HEK293 (cell line): ENCODE measurements at regions not wholly inside any gene's neighbourhood (a gene's known extent, or its start where the extent isn't known, plus 50 kb on each side); places are given as distances from the start of the nearest gene placed in this dataset.

ENCODE experiments used
- CTCF ChIA-PET: fragments of 350-600 bp; formaldehyde crosslinking; extraction: SDS; loops from one replicate; lab custom pipeline; 2021; ENCODE audit warnings: antibody characterized with exemption; lab: Yijun Ruan, JAX
- POLR2A ChIA-PET: fragments of 300-600 bp; formaldehyde crosslinking; extraction: SDS; loops from one replicate; lab custom pipeline; 2020; ENCODE audit warnings: antibody characterized with exemption, inconsistent platforms; lab: Yijun Ruan, JAX
- H3K27ac ChIP-seq: fragments of 200-500 bp; sonication (Bioruptor generic); 2 replicates; pipeline ENCODE4 v1.5.1; 2014; ENCODE audit warnings: low read depth, low read length, control low read depth, inconsistent platforms; ENCODE audit errors: extremely low read depth
- H3K36me3 ChIP-seq, 2 experiments: fragments of 200-500 bp in 1 of 2; sonication (Bioruptor generic) in 1 of 2; 1 replicate in 1 of 2; 2 replicates in 1 of 2; pipeline ENCODE4 v1.5.1; 2014 to 2017; ENCODE audit warnings: inconsistent platforms in 2 of 2, low read length in 2 of 2; ENCODE audit not compliant: control insufficient read depth in 2 of 2, insufficient read depth in 1 of 2
- H3K4me1 ChIP-seq: fragments of 200-500 bp; sonication (Bioruptor generic); 2 replicates; pipeline ENCODE4 v1.5.1; 2014; ENCODE audit warnings: mild to moderate bottlenecking, low read length, inconsistent platforms; ENCODE audit not compliant: control insufficient read depth, insufficient read depth
- H3K4me3 ChIP-seq: 2 replicates; pipeline ENCODE4 v1.5.1; 2011; ENCODE audit warnings: low read depth, mild to moderate bottlenecking, control low read depth, low read length, moderate library complexity
- H3K9me3 ChIP-seq: fragments of 200-500 bp; sonication (Bioruptor generic); 2 replicates; pipeline ENCODE4 v1.5.1; 2014; ENCODE audit warnings: low read depth, low read length, inconsistent platforms; ENCODE audit not compliant: control insufficient read depth, insufficient read depth
- GFI1B ChIP-seq: fragments of 450-650 bp; formaldehyde crosslinking; IDR thresholded peaks from 2 replicates; pipeline ENCODE4 v1.5.1; 2016; ENCODE audit warnings: missing biosample characterization, missing genetic modification characterization
- HOXA7 ChIP-seq: sonication (generic); formaldehyde crosslinking; IDR thresholded peaks from 2 replicates; pipeline ENCODE4 v1.8.1; 2022; ENCODE audit warnings: missing genetic modification reagents, borderline replicate concordance
- OVOL3 ChIP-seq: fragments of 450-650 bp; formaldehyde crosslinking; IDR thresholded peaks from 2 replicates; pipeline ENCODE4 v1.5.1; 2016; ENCODE audit warnings: missing biosample characterization, missing genetic modification characterization
- PRDM1 ChIP-seq: fragments of 450-650 bp; formaldehyde crosslinking; IDR thresholded peaks from 2 replicates; pipeline ENCODE4; 2016; ENCODE audit warnings: missing biosample characterization, missing genetic modification characterization
- SALL2 ChIP-seq: fragments of 450-650 bp; formaldehyde crosslinking; IDR thresholded peaks from 2 replicates; pipeline ENCODE4 v1.5.0; 2017; ENCODE audit warnings: missing biosample characterization, mild to moderate bottlenecking, missing genetic modification characterization, borderline replicate concordance
- SP2 ChIP-seq: fragments of 450-650 bp; formaldehyde crosslinking; IDR thresholded peaks from 2 replicates; pipeline ENCODE4 v1.5.1; 2016; ENCODE audit warnings: missing biosample characterization, missing genetic modification characterization
- TCF7L2 ChIP-seq: IDR thresholded peaks from 2 replicates; pipeline ENCODE4 v1.6.1; 2011; ENCODE audit warnings: low read depth, mild to moderate bottlenecking, inconsistent platforms, low read length, moderate library complexity, borderline replicate concordance
- ZIC2 ChIP-seq: fragments of 450-650 bp; formaldehyde crosslinking; IDR thresholded peaks from 2 replicates; pipeline ENCODE4 v1.5.1; 2016; ENCODE audit warnings: missing biosample characterization, missing genetic modification characterization
- ZNF146 ChIP-seq: fragments of 450-650 bp; formaldehyde crosslinking; IDR thresholded peaks from 2 replicates; pipeline ENCODE4 v1.5.1; 2016; ENCODE audit warnings: missing biosample characterization, missing genetic modification characterization
- ZNF157 ChIP-seq: fragments of 450-650 bp; formaldehyde crosslinking; IDR thresholded peaks from 2 replicates; pipeline ENCODE4 v1.5.1; 2016; ENCODE audit warnings: missing biosample characterization, missing genetic modification characterization
- ZNF24 ChIP-seq: fragments of 450-650 bp; formaldehyde crosslinking; IDR thresholded peaks from 2 replicates; pipeline ENCODE4 v1.5.1; 2016; ENCODE audit warnings: missing biosample characterization, missing genetic modification characterization
- ZNF473 ChIP-seq: fragments of 450-650 bp; formaldehyde crosslinking; IDR thresholded peaks from 2 replicates; pipeline ENCODE4 v1.5.1; 2017; ENCODE audit warnings: missing biosample characterization, missing genetic modification characterization
- ZNF654 ChIP-seq: fragments of 450-650 bp; formaldehyde crosslinking; IDR thresholded peaks from 2 replicates; pipeline ENCODE4 v1.5.1; 2016; ENCODE audit warnings: low read depth, missing biosample characterization, missing genetic modification characterization
- ZNF837 ChIP-seq: fragments of 450-650 bp; formaldehyde crosslinking; IDR thresholded peaks from 2 replicates; pipeline ENCODE4 v1.5.1; 2016; ENCODE audit warnings: missing biosample characterization, missing genetic modification characterization
- TF ChIP-seq, protein P1 (sequence below): fragments of 450-650 bp; formaldehyde crosslinking; IDR thresholded peaks from 2 replicates; pipeline ENCODE4 v1.5.1; 2016; ENCODE audit warnings: missing biosample characterization, missing genetic modification characterization
- TF ChIP-seq, protein P2 (sequence below): fragments of 450-650 bp; formaldehyde crosslinking; conservative IDR thresholded peaks from 2 replicates; pipeline ENCODE4 v1.5.1; 2016; ENCODE audit warnings: low read depth, missing biosample characterization, missing genetic modification characterization
- TF ChIP-seq, protein P3 (sequence below): fragments of 450-650 bp; formaldehyde crosslinking; conservative IDR thresholded peaks from 2 replicates; pipeline ENCODE4 v1.5.1; 2016; ENCODE audit warnings: low read depth, missing biosample characterization, missing genetic modification characterization
- TF ChIP-seq, protein P4 (sequence below): fragments of 450-650 bp; formaldehyde crosslinking; IDR thresholded peaks from 2 replicates; pipeline ENCODE4 v1.5.1; 2016; ENCODE audit warnings: missing biosample characterization, missing genetic modification characterization

DNA sequence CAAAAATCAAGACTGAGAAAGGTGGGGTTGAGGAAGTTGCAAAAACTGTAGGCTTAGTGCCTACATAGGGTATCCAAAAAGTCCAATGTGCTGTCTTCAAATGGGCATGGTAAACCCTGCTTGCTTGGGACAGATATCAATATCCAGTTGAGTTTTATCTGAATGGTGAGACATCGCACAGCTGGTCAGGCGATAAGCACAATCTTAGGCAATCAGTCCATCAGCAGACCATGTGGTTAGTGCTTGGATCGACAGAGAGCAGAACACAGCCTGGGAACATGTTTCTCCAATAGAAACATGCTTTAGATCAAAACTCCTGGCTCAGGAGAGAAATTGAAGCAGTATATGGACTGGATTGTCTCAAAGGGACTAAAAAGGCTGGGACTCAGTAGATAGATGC, 151.3 kb upstream of the IPO5 start (continued):
- TF ChIP-seq SP2 (tag by site-specific recombination) = no peak

DNA sequence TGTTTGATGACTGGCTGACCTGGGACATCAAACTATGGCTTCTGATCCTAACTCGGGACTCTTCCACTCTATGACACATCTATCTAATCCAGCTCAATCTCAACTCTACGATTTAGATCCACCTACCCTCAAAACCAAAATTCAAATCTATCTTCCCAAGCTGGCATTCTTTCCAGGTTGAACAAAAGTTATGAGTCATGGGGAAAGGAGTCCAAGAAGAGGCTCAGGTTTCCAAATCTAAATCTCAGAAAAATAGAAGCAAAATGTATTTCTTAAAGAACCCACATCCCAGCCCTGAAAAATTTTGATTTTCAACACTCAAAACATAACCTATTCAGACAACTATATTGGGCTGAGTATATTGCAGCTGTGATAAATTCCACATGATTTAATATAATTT, 143.9 kb upstream of the IPO5 start:
- CTCF ChIA-PET = interaction anchor here (0.7 to 1.2 kb wide), 2 partner anchors 9 to 1029 kb away, joined by 3 to 6 read pairs; no protein-coding TSS in a partner anchor
- no peak overlapping the region for H3K27ac ChIP-seq

DNA sequence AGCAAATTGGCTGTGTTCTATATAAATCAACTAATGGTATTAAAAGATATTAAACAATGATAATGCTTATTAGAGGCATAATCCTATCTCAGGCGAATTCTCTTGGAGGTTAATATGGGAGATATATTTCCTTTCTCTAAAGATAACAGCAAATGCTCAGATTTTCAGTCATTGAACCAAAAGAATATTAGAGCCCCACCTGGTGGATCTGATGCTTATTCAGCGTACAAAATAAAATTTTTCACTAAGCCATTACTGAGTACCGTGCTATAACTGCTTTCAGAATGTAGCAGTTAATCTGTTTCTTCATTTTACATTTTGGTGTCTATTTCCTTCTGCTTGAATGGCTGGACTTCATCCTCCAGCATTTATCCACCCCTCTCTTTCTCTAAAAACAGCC, 143.3 kb upstream of the IPO5 start:
- CTCF ChIA-PET = interaction anchor here (1.2 kb wide), 1 partner anchor 10 kb away, joined by 3 read pairs; no protein-coding TSS in a partner anchor
- Histone ChIP-seq H3K4me3 (no peak overlapping the region), H3K36me3 (no peaks in the 10 kb centered on the region), H3K4me1 (no peaks in the 10 kb centered on the region; the same call in 1 of the 2 replicates), H3K27ac (no peak overlapping the region), H3K9me3 (no peaks in the 10 kb centered on the region)
- POLR2A ChIA-PET = no interaction called here
- peak; percentile 34 for TF ChIP-seq ZNF654 (tag by site-specific recombination)
- TF ChIP-seq, protein P1, sequence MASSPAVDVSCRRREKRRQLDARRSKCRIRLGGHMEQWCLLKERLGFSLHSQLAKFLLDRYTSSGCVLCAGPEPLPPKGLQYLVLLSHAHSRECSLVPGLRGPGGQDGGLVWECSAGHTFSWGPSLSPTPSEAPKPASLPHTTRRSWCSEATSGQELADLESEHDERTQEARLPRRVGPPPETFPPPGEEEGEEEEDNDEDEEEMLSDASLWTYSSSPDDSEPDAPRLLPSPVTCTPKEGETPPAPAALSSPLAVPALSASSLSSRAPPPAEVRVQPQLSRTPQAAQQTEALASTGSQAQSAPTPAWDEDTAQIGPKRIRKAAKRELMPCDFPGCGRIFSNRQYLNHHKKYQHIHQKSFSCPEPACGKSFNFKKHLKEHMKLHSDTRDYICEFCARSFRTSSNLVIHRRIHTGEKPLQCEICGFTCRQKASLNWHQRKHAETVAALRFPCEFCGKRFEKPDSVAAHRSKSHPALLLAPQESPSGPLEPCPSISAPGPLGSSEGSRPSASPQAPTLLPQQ = no peak
- TF ChIP-seq, all 188 proteins: peak for 1

More for the DNA sequence above, 143.9 kb upstream of the IPO5 start:
- POLR2A ChIA-PET = no interaction called here
- H3K4me1 ChIP-seq = no peaks in the 10 kb centered on the region; the same call in 1 of the 2 replicates
- no peaks in the 10 kb centered on the region for H3K9me3 ChIP-seq
- no peak overlapping the region for H3K4me3 ChIP-seq
- TF ChIP-seq ZNF24 (tag by site-specific recombination) = no peak
- TF ChIP-seq ZNF157 (tag by site-specific recombination) = no peak
- no peak for TF ChIP-seq ZNF837
- no peak for TF ChIP-seq TCF7L2
- no peak for TF ChIP-seq GFI1B (tag by site-specific recombination)
- no peak for TF ChIP-seq ZNF146 (tag by site-specific recombination)
- no peak for TF ChIP-seq OVOL3 (tag by site-specific recombination)
- no peak for TF ChIP-seq PRDM1
- no peaks in the 10 kb centered on the region for H3K36me3 ChIP-seq

DNA sequence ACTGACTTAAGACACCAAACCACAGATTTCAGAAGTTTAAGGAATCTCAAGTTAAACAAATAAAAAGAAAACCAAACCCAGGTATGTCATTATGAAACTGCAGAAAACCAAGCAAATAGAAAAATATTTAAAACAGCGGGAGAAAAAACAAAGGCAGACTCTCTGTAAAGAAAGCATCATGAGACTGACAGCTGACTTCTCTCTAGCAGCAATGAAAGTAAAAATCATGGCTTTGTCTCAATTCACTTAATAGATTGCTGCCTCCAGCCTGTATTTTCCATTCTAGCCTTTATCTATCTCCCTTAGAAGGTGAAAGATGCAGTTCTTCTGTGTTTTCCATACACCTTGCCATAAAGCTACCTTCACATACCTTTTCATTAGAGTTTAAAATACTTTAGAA, 131.1 kb upstream of the IPO5 start:
- ChIA-PET POLR2A (no interaction called here), CTCF (no interaction called here)
- Histone ChIP-seq H3K9me3 (no peaks in the 10 kb centered on the region), H3K36me3 (no peaks in the 10 kb centered on the region), H3K27ac (no peak overlapping the region), H3K4me3 (no peak overlapping the region), H3K4me1 (no peaks in the 10 kb centered on the region)
- TF ChIP-seq, protein P2, sequence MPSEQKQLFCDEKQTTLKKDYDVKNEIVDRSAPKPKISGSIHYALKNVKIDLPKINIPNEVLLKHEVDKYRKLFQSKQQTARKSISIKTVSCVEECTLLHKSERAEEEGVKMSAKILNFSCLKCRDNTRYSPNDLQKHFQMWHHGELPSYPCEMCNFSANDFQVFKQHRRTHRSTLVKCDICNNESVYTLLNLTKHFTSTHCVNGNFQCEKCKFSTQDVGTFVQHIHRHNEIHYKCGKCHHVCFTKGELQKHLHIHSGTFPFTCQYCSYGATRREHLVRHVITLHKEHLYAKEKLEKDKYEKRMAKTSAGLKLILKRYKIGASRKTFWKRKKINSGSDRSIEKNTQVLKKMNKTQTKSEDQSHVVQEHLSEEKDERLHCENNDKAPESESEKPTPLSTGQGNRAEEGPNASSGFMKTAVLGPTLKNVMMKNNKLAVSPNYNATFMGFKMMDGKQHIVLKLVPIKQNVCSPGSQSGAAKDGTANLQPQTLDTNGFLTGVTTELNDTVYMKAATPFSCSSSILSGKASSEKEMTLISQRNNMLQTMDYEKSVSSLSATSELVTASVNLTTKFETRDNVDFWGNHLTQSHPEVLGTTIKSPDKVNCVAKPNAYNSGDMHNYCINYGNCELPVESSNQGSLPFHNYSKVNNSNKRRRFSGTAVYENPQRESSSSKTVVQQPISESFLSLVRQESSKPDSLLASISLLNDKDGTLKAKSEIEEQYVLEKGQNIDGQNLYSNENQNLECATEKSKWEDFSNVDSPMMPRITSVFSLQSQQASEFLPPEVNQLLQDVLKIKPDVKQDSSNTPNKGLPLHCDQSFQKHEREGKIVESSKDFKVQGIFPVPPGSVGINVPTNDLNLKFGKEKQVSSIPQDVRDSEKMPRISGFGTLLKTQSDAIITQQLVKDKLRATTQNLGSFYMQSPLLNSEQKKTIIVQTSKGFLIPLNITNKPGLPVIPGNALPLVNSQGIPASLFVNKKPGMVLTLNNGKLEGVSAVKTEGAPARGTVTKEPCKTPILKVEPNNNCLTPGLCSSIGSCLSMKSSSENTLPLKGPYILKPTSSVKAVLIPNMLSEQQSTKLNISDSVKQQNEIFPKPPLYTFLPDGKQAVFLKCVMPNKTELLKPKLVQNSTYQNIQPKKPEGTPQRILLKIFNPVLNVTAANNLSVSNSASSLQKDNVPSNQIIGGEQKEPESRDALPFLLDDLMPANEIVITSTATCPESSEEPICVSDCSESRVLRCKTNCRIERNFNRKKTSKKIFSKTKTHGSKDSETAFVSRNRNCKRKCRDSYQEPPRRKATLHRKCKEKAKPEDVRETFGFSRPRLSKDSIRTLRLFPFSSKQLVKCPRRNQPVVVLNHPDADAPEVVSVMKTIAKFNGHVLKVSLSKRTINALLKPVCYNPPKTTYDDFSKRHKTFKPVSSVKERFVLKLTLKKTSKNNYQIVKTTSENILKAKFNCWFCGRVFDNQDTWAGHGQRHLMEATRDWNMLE (tag by site-specific recombination) = no peak
- TF ChIP-seq ZIC2 (tag by site-specific recombination) (no peak), ZNF473 (tag by site-specific recombination) (no peak), HOXA7 (CRISPR knock-in tag) (no peak), SALL2 (tag by site-specific recombination) (no peak)
- TF ChIP-seq, protein P3, sequence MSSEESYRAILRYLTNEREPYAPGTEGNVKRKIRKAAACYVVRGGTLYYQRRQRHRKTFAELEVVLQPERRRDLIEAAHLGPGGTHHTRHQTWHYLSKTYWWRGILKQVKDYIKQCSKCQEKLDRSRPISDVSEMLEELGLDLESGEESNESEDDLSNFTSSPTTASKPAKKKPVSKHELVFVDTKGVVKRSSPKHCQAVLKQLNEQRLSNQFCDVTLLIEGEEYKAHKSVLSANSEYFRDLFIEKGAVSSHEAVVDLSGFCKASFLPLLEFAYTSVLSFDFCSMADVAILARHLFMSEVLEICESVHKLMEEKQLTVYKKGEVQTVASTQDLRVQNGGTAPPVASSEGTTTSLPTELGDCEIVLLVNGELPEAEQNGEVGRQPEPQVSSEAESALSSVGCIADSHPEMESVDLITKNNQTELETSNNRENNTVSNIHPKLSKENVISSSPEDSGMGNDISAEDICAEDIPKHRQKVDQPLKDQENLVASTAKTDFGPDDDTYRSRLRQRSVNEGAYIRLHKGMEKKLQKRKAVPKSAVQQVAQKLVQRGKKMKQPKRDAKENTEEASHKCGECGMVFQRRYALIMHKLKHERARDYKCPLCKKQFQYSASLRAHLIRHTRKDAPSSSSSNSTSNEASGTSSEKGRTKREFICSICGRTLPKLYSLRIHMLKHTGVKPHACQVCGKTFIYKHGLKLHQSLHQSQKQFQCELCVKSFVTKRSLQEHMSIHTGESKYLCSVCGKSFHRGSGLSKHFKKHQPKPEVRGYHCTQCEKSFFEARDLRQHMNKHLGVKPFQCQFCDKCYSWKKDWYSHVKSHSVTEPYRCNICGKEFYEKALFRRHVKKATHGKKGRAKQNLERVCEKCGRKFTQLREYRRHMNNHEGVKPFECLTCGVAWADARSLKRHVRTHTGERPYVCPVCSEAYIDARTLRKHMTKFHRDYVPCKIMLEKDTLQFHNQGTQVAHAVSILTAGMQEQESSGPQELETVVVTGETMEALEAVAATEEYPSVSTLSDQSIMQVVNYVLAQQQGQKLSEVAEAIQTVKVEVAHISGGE (tag by site-specific recombination) = no peak
- TF ChIP-seq, protein P4, sequence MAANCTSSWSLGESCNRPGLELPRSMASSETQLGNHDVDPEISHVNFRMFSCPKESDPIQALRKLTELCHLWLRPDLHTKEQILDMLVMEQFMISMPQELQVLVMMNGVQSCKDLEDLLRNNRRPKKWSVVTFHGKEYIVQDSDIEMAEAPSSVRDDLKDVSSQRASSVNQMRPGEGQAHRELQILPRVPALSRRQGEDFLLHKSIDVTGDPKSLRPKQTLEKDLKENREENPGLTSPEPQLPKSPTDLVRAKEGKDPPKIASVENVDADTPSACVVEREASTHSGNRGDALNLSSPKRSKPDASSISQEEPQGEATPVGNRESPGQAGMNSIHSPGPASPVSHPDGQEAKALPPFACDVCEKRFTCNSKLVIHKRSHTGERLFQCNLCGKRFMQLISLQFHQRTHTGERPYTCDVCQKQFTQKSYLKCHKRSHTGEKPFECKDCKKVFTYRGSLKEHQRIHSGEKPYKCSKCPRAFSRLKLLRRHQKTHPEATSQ (tag by site-specific recombination) = no peak
